ENCODE measurements at regions not wholly inside any gene's neighbourhood (a gene's known extent, or its start where the extent isn't known, plus 50 kb on each side); places are given as distances from the start of the nearest gene placed in this dataset.

DNA sequence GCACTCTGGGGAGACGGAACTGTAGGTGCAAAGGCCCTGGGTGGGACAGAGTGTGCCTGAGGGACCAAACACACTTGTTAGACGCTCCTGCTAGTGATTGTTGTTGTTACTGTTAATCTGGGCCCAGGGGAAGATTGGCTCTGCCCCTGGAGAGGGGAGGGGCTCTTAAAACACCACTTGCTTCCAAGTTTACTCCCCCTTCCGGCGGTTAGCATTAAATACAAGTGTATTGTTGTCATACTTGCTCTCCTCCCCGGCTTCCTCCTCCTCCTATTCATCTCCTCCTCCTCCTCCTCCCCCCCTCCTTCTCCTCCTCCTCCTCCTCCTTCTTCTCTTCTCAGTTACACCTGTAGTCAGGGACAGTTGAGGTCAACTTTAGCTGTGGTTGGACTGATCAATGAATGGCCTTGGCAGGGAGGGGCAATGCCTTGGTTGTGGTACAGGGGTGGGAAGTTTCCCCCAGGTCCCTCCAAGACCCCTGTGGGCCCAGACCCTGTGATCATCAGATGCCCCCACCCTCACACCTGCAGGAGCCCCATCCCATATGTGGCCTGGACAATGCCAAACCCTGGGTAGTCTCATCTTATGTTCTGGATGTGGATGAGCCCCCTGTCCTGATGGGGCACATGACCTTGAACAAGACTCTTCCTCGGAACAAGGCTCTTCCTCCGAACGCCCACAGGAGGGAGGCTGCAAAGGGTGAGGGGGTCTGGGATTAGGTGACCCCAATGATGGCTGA, 217.3 kb downstream of the PTPRU start:
- TF ChIP-seq RARB (CRISPR knock-in tag; IDR thresholded peaks at IDR 0.05) (no peak), PATZ1 (CRISPR knock-in tag; IDR thresholded peaks at IDR 0.05; ENCODE audit: borderline replicate concordance) (no peak), ESRRG (CRISPR knock-in tag; IDR thresholded peaks at IDR 0.05) (no peak), SNAI2 (CRISPR knock-in tag; IDR thresholded peaks at IDR 0.05) (no peak), TOX (CRISPR knock-in tag; IDR thresholded peaks at IDR 0.05; ENCODE audit: borderline replicate concordance) (no peak), OSR1 (CRISPR knock-in tag; IDR thresholded peaks at IDR 0.05) (no peak), ISL1 (CRISPR knock-in tag; IDR thresholded peaks at IDR 0.05) (no peak), TSHZ2 (CRISPR knock-in tag; IDR thresholded peaks at IDR 0.05) (no peak), POU6F1 (CRISPR knock-in tag; IDR thresholded peaks at IDR 0.05; ENCODE audit: borderline replicate concordance, low read depth) (no peak), ZC3H10 (CRISPR knock-in tag; IDR thresholded peaks at IDR 0.05) (no peak), TCF4 (CRISPR knock-in tag; IDR thresholded peaks at IDR 0.05; ENCODE audit: borderline replicate concordance) (no peak), CSDC2 (CRISPR knock-in tag; IDR thresholded peaks at IDR 0.05) (no peak), ZNF565 (CRISPR knock-in tag; conservative IDR thresholded peaks at IDR 0.05; ENCODE audit: low read depth) (no peak), ZFP30 (CRISPR knock-in tag; IDR thresholded peaks at IDR 0.05) (no peak), PPARA (CRISPR knock-in tag; IDR thresholded peaks at IDR 0.05; ENCODE audit: borderline replicate concordance) (no peak), ZNF8 (CRISPR knock-in tag; IDR thresholded peaks at IDR 0.05) (no peak), BACH2 (CRISPR knock-in tag; IDR thresholded peaks at IDR 0.05; ENCODE audit: borderline replicate concordance) (no peak)
- TF ChIP-seq, protein P1, sequence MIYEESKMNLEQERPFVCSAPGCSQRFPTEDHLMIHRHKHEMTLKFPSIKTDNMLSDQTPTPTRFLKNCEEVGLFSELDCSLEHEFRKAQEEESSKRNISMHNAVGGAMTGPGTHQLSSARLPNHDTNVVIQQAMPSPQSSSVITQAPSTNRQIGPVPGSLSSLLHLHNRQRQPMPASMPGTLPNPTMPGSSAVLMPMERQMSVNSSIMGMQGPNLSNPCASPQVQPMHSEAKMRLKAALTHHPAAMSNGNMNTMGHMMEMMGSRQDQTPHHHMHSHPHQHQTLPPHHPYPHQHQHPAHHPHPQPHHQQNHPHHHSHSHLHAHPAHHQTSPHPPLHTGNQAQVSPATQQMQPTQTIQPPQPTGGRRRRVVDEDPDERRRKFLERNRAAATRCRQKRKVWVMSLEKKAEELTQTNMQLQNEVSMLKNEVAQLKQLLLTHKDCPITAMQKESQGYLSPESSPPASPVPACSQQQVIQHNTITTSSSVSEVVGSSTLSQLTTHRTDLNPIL (CRISPR knock-in tag; IDR thresholded peaks at IDR 0.05; ENCODE audit: low read depth) = no peak
- TF ChIP-seq, protein P2, sequence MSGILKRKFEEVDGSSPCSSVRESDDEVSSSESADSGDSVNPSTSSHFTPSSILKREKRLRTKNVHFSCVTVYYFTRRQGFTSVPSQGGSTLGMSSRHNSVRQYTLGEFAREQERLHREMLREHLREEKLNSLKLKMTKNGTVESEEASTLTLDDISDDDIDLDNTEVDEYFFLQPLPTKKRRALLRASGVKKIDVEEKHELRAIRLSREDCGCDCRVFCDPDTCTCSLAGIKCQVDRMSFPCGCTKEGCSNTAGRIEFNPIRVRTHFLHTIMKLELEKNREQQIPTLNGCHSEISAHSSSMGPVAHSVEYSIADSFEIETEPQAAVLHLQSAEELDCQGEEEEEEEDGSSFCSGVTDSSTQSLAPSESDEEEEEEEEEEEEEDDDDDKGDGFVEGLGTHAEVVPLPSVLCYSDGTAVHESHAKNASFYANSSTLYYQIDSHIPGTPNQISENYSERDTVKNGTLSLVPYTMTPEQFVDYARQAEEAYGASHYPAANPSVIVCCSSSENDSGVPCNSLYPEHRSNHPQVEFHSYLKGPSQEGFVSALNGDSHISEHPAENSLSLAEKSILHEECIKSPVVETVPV (CRISPR knock-in tag; IDR thresholded peaks at IDR 0.05) = no peak
- ATAC-seq = no peak

DNA sequence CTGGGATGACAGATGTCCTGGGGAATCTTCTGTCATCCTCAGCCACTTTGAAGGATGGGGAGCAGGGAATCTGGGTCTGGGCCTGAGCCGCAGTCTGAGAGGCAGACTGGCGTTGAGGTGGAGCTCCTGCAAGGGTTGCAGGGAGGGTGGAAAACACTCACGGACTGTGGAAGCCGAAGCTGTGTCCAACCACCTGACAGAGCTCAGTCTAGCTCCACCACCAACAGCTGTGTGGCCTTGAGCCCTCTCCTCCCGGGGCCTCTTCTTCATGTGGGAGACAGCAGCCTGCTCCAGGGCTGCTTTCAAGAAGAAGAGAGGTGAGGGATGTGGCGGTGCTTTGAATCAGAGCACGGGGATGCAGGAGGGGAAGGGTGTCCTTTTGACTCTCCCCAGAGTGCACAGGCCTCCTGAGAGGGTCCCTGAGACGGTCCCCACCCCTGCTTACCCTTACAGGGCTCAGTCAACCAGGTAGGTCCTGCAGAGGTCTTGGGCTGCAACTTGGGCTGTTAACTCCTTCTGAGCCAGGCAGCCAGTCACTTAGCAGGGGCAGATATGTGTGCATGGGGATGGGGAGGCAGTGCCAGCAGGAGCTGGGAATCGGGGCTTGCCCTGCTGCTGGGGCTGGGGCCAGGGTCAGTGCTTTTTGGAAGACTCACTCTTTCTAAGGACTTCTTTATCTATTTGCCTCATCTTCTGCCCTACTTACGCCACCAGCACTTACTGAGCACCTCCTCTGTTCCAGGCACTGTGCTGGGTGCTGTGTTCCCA, 216.3 kb downstream of the PTPRU start:
- no peak for TF ChIP-seq GLIS3 (CRISPR knock-in tag; IDR thresholded peaks at IDR 0.05)
- TF ChIP-seq POU6F1 (CRISPR knock-in tag; IDR thresholded peaks at IDR 0.05; ENCODE audit: borderline replicate concordance, low read depth) = no peak
- TF ChIP-seq CSDC2 (CRISPR knock-in tag; IDR thresholded peaks at IDR 0.05) = no peak
- TF ChIP-seq ESRRG (CRISPR knock-in tag; IDR thresholded peaks at IDR 0.05) = no peak
- TF ChIP-seq OSR1 (CRISPR knock-in tag; IDR thresholded peaks at IDR 0.05) = no peak
- no peak for TF ChIP-seq TCF4 (CRISPR knock-in tag; IDR thresholded peaks at IDR 0.05; ENCODE audit: borderline replicate concordance)
- no peak for TF ChIP-seq ZC3H10 (CRISPR knock-in tag; IDR thresholded peaks at IDR 0.05)
- no peak for TF ChIP-seq ZFP30 (CRISPR knock-in tag; IDR thresholded peaks at IDR 0.05)
- TF ChIP-seq ZNF8 (CRISPR knock-in tag; IDR thresholded peaks at IDR 0.05) = no peak
- TF ChIP-seq ZNF70 (CRISPR knock-in tag; IDR thresholded peaks at IDR 0.05) = no peak
- TF ChIP-seq ISL1 (CRISPR knock-in tag; IDR thresholded peaks at IDR 0.05) = no peak
- TF ChIP-seq TOX (CRISPR knock-in tag; IDR thresholded peaks at IDR 0.05; ENCODE audit: borderline replicate concordance) = no peak
- no peak for TF ChIP-seq ZFP3 (CRISPR knock-in tag; IDR thresholded peaks at IDR 0.05)
- TF ChIP-seq ZNF565 (CRISPR knock-in tag; conservative IDR thresholded peaks at IDR 0.05; ENCODE audit: low read depth) = no peak
- TF ChIP-seq SNAI2 (CRISPR knock-in tag; IDR thresholded peaks at IDR 0.05) = no peak
- TF ChIP-seq PPARA (CRISPR knock-in tag; IDR thresholded peaks at IDR 0.05; ENCODE audit: borderline replicate concordance) = no peak
- TF ChIP-seq TSHZ2 (CRISPR knock-in tag; IDR thresholded peaks at IDR 0.05) = no peak
- no peak for ATAC-seq
